Stimulated activated naive B cell treated with anti-CD40 and anti-IgM and Interleukin-4, amounts not matched to agents 10 μg/mL and 1 μg/mL and 100 μg/mL, for 72 hours (primary cell): ENCODE measurements at regions not wholly inside any gene's neighbourhood (a gene's known extent, or its start where the extent isn't known, plus 50 kb on each side); places are given as distances from the start of the nearest gene placed in this dataset.
A peak's percentile ranks its signal among the peaks of the same experiment; 100 is the strongest.

ENCODE experiments used
- ATAC-seq, 2 donors: fragments of 150-1000 bp; cut with Tn5 transposase; replicated peaks; 2 replicates each; pipeline ENCODE4 v1.10.0; 2021; ENCODE audit warnings: moderate library complexity in 1 of 2
- DNase-seq: peaks from one replicate; pipeline ENCODE4 v3.0.0; 2021
- H3K27ac Mint-ChIP-seq: one replicate; pipeline ENCODE4 v1.8.0; 2022; ENCODE audit warnings: mild to moderate bottlenecking, mixed read lengths
- H3K27me3 Mint-ChIP-seq, 2 donors: one replicate each; pipeline ENCODE4 v1.8.0; 2022; ENCODE audit warnings: mixed read lengths in 2 of 2
- H3K36me3 Mint-ChIP-seq, 2 donors: one replicate each; pipeline ENCODE4 v1.8.0; 2022; ENCODE audit warnings: mixed read lengths in 2 of 2, mild to moderate bottlenecking in 1 of 2
- H3K4me1 Mint-ChIP-seq, 2 donors: one replicate each; pipeline ENCODE4 v1.8.0; 2022; ENCODE audit warnings: mixed read lengths in 2 of 2, mild to moderate bottlenecking in 1 of 2
- H3K4me3 Mint-ChIP-seq, 2 donors: one replicate each; pipeline ENCODE4 v1.8.0; 2022; ENCODE audit warnings: mild to moderate bottlenecking in 2 of 2, mixed read lengths in 2 of 2, moderate library complexity in 1 of 2
- H3K9me3 Mint-ChIP-seq, 2 donors: one replicate each; pipeline ENCODE4 v1.8.0; 2022; ENCODE audit warnings: mixed read lengths in 2 of 2, mild to moderate bottlenecking in 1 of 2

GRCh38 chrX:146208821-146209220, 391.2 kb downstream of the SLITRK2 start:
- Mint-ChIP-seq H3K4me1 (no peaks in the 10 kb centered on the region), H3K27me3 (no peaks in the 10 kb centered on the region), H3K27ac (no peak overlapping the region), H3K9me3 (peaks cover 0 to 1% of the 10 kb centered on the region in 2 donors), H3K36me3 (no peaks in the 10 kb centered on the region), H3K4me3 (no peak overlapping the region)
- ATAC-seq (no peak), DNase-seq (no peak)

- H3K4me1 Mint-ChIP-seq = no peaks in the 10 kb centered on the region
- H3K27ac Mint-ChIP-seq = no peak overlapping the region
- DNase-seq (no peak), ATAC-seq (no peak)
- no peaks in the 10 kb centered on the region for H3K27me3 Mint-ChIP-seq
- H3K9me3 Mint-ChIP-seq = peaks cover 6 to 16% of the 10 kb centered on the region in 2 donors
- H3K36me3 Mint-ChIP-seq = no peaks in the 10 kb centered on the region
- no peak overlapping the region for H3K4me3 Mint-ChIP-seq
Observed at GRCh38 chrX:146224442-146224841, 406.8 kb downstream of the SLITRK2 start.

GRCh38 chrX:146238173-146238572, 420.5 kb downstream of the SLITRK2 start:
- Mint-ChIP-seq H3K27me3 (no peaks in the 10 kb centered on the region), H3K36me3 (no peaks in the 10 kb centered on the region)

GRCh38 chrX:146241902-146242301, 424.3 kb downstream of the SLITRK2 start:
- ATAC-seq = no peak
- H3K4me1 Mint-ChIP-seq = no peaks in the 10 kb centered on the region
- no peak for DNase-seq
- peaks cover 0 to 4% of the 10 kb centered on the region in 2 donors for H3K9me3 Mint-ChIP-seq
- no peak overlapping the region for H3K27ac Mint-ChIP-seq
- no peak overlapping the region for H3K4me3 Mint-ChIP-seq
- no peaks in the 10 kb centered on the region for H3K36me3 Mint-ChIP-seq
- H3K27me3 Mint-ChIP-seq = no peaks in the 10 kb centered on the region

More at GRCh38 chrX:146238173-146238572, 420.5 kb downstream of the SLITRK2 start:
- ATAC-seq (no peak), DNase-seq (no peak)
- Mint-ChIP-seq H3K9me3 (peaks cover 0 to 4% of the 10 kb centered on the region in 2 donors), H3K4me3 (no peak overlapping the region), H3K27ac (no peak overlapping the region), H3K4me1 (no peaks in the 10 kb centered on the region)

GRCh38 chrX:146243041-146243440, 425.4 kb downstream of the SLITRK2 start:
- Mint-ChIP-seq H3K9me3 (peaks cover 0 to 3% of the 10 kb centered on the region in 2 donors), H3K27me3 (no peaks in the 10 kb centered on the region), H3K36me3 (no peaks in the 10 kb centered on the region), H3K4me3 (no peak overlapping the region), H3K4me1 (no peaks in the 10 kb centered on the region), H3K27ac (no peak overlapping the region)
- DNase-seq (no peak), ATAC-seq (no peak)

- Mint-ChIP-seq H3K4me3 (no peak overlapping the region), H3K9me3 (peaks cover 2 to 7% of the 10 kb centered on the region in 2 donors), H3K27me3 (no peaks in the 10 kb centered on the region), H3K36me3 (no peaks in the 10 kb centered on the region), H3K27ac (no peak overlapping the region), H3K4me1 (no peaks in the 10 kb centered on the region)
- DNase-seq (no peak), ATAC-seq (no peak)
Observed at GRCh38 chrX:146259207-146259606, 441.6 kb downstream of the SLITRK2 start.

GRCh38 chrX:146264763-146265375, 447.2 kb downstream of the SLITRK2 start:
- Mint-ChIP-seq H3K27me3 (no peaks in the 10 kb centered on the region), H3K36me3 (no peaks in the 10 kb centered on the region), H3K4me3 (no peak overlapping the region), H3K4me1 (no peaks in the 10 kb centered on the region), H3K9me3 (peaks cover 0 to 10% of the 10 kb centered on the region in 2 donors), H3K27ac (no peak overlapping the region)
- DNase-seq = no peak
- ATAC-seq = no peak

- no peaks in the 10 kb centered on the region for H3K4me1 Mint-ChIP-seq
- no peaks in the 10 kb centered on the region for H3K36me3 Mint-ChIP-seq
- H3K27me3 Mint-ChIP-seq = no peaks in the 10 kb centered on the region
- no peak for DNase-seq
- peak; percentile 49 to 76 for ATAC-seq
- no peak overlapping the region for H3K27ac Mint-ChIP-seq
- no peak overlapping the region for H3K4me3 Mint-ChIP-seq
- H3K9me3 Mint-ChIP-seq = peaks cover 0 to 3% of the 10 kb centered on the region in 2 donors
Observed at GRCh38 chrX:146278381-146278780, 460.8 kb downstream of the SLITRK2 start.
